GM21717 (cell line): ENCODE measurements at regions not wholly inside any gene's neighbourhood (a gene's known extent, or its start where the extent isn't known, plus 50 kb on each side); places are given as distances from the start of the nearest gene placed in this dataset.

ENCODE experiments used
- ATAC-seq: cut with Tn5 transposase; IDR thresholded peaks from one replicate; pipeline ENCODE4 v1.9.1; 2021; ENCODE audit warnings: mild to moderate bottlenecking, moderate library complexity; ENCODE audit not compliant: unreplicated experiment

DNA sequence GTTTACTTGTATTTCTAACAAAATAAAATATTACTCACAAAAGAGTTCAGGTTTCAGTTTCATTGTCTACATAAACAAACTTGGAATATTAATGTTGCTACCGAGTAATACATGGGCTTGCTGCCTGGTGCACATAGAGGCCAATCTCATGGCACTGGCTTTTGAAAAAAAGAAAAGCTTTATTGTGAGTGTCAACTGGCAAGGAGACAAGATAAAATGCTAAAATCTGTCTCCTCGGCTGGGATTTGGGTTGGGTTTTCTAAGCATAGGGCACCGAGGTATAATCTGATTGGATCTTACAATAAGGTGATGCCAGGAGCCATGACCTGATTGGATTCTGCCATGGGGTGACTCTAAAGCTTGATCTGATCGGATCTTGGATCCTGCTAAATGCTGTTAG is 1519.9 kb upstream of the MIR17HG start:
- no peak for ATAC-seq

DNA sequence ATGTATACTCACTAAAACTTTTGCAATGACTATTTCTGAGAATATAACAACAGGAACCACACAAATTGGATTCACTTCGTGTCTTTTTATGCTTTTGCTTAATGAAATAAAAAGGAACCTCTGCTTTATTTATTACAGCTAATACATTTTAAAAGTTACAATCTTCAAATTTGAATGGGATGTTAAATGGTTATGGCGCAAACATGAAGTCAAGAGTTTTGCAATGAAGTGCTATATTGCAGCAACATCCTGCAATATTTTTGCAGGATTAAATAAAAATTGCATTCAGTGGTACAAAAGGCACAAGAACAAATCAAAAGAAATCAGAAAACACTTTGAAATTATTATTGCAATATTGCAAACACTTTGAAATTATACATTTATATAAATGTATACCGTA is 1519.0 kb upstream of the MIR17HG start:
- no peak for ATAC-seq

DNA sequence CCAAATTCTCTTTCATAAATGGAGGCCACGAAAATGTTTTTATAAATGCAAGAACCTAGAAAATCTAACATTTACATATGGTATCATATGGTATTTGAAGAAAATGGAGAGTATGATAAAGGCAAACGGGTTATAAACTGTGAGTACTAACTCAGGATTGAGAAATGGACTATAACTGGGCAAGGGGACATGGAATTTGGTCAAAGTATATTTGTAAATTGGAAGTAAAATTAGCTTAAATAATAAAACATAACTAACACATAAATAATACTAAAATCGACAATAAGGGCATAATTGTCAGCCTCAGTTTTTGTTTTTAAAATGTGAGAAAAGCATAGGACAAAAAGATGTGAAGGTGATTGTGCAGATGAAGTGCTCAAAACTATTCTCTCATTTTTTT is 1516.3 kb upstream of the MIR17HG start:
- no peak for ATAC-seq

DNA sequence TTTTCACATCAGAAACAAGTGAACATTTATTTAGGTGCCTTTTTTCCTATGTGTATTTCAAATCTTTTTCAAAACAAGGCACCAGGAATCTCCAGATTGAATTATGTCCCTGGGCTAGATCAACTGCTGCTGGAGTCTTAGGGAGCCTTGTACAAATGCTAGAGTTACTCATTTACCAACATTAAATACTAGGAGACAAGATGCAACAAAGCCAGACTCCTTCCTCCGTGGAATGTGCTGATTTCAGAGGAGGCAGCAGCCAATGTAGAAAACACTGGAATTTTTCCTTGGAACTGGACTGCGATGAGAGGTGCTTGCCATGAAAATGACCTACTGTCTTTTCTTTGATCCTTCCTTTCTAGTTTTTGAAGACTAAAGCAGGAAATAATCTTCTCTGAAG is 1514.7 kb upstream of the MIR17HG start:
- no peak for ATAC-seq

DNA sequence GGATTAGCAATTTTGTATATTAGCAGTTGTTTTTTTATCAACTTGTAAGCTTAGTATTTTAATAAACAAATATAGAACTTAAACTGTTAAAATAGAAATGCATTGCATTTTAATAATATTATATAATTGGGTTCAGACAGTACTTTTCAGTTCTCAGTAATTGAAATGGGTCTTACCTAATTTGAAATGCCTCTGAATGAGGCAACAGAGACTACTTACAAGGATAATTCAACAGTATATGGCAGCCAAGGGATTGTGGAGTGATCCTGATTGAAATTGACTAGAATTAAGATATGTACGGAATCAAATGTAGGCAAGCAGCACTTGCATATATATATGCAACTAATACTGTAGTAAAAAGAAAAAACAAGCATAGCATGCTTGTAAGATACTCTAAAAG is 1503.9 kb upstream of the MIR17HG start:
- ATAC-seq: no peak

DNA sequence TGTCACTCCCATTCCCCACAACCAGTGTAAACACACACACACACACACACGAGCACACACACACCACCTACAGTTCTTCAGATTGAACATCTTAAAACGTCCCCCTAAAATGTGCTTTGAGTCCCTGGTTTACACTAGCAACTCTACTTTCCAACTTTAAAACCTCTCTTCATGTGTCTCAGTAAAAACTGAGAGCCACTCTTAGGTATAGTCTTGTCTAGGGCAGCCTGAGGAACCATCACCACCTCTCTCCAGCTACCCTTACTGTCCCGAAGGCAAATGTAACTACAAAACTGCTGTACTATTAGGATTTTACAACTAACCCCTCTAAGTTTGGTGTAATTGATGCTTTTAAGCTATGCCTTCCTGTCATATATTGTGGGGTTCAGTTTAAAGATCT is 1501.6 kb upstream of the MIR17HG start:
- no peak for ATAC-seq

DNA sequence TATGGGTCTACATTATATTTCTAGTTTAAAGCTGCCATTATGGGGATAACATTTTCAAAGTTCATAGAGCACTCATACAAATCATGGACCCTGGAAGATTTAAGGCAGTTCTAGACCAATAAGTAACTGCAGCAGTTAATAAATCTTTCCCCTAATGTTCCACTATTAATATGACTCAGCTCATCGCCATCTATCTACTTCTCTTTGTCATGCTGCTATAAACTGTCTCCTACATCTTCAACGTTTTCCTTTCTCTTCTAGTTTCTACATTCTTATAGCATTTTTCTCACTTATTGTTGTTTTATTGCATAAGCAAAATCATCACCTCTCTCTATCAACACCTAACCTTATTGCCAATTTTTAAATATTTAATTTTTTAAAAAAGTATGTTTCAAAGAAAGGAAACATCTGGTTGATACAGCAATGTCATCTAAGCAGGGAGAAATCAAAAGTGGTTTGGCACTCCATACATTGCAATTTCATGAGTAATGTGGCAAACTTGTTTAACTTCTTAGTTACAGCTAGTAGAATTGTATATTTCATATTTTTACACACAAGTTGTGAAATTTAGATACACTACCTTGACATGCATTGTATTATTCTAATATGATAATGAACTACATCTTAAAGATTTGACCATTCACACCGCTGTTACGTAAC is 1500.4 kb upstream of the MIR17HG start:
- no peak for ATAC-seq

DNA sequence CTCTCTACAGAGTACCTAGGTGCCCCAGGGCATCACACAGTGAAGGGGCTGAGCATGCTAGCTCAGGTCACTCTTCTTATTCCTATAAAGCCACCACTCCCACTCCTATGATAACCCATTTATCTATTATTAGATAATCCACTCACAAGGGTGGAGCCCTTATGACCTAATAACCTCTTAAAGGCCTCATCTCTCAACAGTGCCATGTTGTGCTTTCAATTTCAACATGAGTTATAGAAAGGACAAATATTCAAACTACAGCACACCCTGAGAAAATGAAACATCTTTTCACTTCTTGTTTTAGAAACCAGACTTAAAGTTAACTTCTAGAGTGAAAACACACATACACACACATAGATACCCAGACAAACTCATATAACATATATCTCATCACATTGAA is 1494.9 kb upstream of the MIR17HG start:
- peak; percentile 84 for ATAC-seq

DNA sequence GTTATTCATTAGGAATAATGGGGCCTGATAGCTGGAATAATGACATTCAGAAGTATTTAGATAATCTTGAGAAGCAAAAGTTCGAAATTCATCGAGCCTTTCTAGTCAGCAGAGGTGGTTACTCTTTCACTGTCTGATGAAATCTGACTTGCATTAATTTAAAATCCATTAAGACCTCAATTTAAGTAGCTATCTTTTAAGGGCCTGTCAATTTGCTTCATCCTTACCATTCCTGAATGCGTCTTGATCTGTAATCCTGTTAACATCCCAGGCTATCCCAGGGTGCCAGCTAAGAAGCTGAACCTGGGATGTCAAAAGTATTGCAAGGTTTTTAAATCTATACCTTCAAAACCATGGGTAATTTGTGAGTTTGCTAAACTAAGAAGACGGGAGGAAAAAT is 1491.0 kb upstream of the MIR17HG start:
- ATAC-seq: no peak

DNA sequence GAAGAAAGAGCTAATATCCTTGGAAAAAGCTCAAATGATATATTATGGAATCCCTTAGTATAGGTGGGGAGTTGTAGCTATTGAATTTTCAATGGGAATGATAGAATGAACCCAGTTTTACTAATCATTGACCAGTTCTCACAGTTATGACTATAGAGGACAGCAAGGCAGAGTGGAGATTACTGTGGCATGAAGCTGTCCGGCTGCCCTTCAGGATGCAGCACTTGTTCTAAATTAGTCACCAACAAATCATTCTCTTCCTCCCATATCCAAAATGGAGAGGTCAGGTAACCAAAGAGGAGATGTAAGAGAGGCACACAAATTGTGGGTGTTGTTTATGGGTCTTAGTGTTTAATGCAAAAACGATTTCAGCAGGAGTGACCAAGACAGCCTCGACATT is 1490.0 kb upstream of the MIR17HG start:
- ATAC-seq: no peak

DNA sequence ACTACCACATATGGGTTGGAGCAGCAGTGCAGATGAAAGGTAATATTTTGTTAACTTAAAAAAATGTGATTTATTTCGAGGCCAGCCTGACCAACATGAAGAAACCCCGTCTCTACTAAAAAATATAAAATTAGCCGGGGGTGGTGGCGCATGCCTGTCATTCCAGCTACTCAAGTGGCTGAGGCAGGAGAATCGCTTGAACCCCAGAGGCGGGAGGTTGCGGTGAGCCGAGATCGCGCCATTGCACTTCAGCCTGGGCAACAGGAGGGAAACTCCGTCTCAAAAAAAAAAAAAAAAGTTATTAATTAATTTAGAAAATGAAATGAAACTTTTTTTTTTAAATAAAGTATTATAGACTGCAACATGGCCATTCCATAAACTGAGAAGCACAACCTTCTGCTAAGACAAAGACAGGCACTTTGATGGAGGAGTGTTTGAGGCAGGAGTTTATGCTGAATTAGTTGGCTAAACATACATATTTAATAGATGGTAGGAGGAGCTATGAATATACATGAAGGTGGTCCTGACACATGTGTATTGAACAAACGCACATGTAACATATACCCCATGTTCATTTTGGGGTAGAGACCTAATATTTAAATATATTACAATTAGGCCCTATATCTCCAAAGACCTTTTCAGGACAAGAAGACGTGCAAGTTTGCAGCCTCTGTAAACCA is 1485.3 kb upstream of the MIR17HG start:
- no peak for ATAC-seq

DNA sequence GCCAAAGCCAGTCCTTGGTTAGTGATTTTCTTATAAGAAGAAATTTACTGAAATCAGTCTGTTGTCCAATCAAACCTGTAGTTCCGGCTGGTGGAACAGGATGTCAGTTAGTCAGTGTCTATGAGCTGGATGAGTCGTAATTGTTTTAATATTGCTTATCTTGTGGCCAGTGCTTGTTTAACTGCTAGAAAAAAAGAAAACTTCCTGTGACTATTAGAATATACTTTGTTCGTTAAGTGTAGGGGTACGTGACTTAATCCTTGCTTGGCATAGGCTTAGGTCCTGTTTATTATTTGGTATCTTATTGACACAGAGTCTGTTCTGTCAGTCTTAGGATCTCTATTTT is 1484.8 kb upstream of the MIR17HG start:
- ATAC-seq: no peak

DNA sequence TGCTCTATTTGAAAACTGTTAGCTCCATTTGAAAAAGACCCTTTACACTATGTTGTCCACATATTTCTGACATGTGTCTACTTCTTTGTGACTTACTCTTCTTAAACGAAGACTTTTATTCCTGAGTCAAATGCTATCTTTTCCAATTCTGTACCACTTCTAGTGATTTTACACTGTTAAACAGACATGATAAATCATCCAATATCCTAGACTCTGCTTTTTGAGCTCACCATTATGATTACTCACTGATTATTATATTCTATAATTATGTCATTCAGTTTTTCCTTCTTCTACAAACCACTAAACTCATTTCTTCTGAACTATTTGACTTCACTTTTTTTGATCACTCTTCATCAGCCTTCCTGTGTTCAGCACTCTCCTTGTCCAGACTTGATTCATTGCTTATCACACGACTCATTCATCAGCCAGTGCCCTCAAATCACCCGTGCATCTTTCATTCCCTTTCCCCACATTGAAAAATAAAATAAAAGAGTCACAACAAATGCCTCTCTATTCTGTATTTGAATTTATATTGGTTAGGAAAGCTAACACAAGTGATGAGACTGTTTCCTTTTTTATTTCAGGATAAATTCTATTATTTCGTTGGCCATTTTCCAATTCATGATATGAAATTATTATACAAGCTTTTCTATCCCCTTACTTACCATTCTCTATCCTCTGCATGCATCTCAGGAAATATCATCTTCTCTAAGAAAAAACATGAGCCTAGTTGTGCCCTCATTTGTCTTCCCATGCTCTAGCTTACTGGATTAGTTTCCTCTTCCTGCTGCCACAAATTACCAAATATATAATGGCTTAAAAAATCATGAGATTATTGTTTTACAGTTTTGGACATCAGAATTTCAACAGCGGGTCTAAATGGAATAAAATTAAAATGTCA is 1482.1 kb upstream of the MIR17HG start:
- no peak for ATAC-seq

DNA sequence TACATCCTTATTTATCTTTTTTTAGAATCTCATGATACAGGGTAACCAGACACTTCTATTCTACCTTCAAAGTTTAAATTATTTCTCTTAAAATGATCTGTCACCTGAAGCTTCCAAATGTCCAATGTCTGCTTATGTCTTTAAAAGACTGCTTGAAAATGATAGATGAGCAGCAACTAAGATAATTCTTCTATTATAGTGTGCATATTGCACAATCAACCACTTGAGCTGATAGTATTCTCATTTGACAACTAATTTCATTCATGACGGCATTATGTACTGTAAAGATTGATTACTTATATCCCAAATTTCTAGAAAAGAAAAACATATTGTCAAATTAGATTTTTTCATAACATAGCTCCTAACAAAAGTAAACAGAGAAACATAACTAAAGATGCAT is 1478.2 kb upstream of the MIR17HG start:
- ATAC-seq: no peak

DNA sequence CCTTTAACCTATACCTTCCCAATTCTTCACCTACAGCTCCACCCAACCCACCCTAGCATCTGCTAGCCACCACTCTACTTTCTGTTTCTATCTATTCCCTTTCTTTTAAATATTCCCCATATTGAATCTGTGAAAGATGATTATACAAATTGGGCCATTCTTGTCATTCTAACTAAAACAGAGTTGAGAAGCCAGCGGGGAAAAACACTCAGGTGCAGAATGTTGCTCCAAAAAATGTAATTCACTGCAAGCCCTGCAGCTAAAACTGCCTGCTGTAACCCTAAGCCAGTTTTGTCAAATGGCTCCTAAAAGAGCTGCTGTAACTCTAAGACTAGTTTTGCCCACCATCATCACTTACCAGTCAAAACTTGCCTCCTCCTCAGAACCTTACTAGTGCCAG is 1468.6 kb upstream of the MIR17HG start:
- no peak for ATAC-seq

DNA sequence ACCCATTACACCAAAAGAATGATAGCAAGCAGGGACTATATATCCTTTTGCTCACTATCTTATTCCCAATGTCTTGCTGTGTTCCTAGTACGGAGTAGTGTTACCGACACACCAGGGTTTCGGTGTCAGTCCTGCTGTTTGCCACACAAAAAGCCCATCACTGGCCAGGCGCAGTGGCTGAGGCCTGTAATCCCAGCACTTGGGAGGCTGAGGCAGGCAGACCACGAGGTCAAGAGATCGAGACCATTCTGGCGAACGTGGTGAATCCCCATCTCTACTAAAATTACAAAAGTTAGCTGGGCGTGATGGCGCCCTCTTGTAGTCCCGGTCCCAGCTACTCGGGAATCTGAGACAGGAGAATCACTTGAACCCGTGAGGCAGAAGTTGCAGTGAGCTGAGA is 1467.3 kb upstream of the MIR17HG start:
- ATAC-seq: no peak

DNA sequence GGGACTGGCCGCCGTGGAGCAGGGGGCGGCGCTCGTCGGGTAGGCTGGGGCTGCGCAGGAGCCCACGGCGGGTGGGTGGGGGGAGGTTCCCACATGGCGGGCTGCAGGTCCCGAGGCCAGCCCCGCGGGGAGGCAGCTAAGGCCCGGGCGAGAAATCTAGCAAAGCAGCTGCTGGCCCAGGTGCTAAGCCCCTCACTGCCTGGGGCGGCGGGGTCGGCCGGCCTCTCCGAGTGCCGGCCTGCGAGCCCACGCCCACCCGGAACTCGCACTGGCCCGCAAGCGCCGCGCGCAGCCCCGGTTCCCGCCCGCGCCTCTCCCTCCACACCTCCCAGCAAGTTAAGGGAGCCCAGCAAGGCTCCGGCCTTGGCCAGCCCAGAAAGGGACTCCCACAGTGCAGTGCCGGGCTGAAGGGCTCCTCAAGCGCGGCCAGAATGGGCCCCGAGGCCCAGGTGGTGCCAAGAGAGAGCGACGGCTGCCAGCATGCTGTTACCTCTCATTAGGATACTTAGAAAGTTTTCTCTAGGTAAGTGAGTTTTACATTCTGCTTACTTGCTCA is 1463.5 kb upstream of the MIR17HG start:
- no peak for ATAC-seq

DNA sequence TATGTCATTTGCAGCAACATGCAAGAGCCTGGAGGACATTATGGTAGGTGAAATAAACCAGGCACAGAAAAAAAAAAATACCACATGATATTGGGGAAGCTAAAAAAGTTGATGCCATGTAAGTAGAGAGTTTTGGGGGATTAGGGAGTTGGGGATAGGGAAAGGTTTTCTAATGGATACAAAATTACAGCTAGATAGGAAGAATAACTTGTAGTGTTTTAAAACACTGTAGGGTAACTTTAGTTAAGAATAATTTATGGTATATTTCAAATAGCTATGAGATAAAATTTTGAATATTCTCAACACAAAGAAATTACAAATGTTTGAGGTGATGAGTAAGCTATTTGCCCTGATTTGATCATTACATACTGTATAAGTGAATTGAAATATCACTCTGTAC is 1456.7 kb upstream of the MIR17HG start:
- ATAC-seq: no peak

DNA sequence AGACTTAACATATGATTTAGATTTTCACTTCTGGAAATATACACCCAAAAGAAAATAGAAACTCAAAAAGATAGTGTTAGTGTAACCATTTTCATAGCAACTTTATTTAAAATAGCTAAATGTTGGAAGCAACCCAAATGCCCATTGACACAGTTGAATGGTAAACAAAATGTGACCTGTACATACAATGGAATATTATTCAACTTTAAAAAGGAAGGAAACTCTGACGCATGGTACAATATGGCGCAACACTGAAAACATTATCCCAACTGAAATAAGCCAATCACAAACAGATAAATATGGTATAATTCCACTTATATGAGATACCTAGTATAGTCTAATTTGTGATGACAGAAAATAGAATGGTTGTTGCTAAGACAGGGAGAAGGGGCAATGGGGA is 1456.1 kb upstream of the MIR17HG start:
- ATAC-seq: no peak

DNA sequence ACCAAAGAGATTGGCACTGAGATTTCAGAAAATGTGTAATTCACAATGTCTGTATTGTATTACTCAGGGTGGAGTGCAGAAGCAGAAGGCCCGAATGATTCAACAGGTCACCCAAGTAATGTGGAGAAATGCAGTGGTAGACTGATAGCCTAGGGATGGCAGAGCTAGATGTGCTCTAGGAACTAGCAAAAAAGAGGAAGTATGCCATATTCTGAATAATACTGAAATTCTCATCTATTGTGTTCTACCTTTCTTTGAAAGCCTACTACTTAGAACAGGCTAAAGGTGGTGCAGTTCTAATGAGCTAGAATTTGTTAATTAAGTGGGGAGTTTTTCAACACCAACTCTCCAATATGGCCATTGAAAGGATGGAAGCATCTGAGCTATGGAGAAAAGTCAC is 1449.8 kb upstream of the MIR17HG start:
- ATAC-seq: peak; percentile 96

DNA sequence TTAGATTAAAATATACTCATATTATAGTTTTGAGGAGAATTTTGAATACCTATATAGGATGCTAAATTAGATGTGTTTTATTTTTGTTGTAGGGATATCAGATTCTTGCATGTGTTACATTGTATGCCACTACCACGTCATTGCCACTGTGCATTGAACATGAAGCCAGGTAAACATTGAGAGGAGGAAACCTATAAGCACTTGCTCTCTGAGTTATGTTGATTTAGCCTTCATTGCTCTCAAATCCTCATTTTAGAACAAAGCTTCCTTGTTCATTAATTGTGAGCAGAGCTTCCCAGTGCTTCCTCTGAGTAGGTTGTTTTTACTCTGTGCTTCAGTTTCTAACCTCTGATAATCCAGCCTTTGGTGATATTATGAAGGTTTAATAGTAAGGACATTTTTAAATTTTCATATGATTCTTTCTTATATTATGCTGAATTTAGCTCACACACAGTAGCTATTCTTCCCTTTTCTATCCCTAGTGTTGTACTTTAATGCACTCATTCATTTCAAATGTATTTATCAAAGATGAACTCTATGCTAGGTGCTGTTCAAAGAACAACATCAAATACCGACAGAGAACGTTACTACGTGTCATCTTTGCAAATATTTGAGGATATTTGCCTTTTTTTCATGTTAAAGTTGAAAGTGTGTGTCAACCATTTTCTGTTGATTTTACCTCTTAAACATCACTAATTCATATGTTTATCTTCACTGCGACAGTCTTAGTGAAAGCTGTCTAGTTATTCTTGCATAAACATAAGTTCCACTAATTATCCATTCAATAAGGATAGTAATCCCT is 1448.0 kb upstream of the MIR17HG start:
- ATAC-seq: no peak
